ENCODE measurements at regions not wholly inside any gene's neighbourhood (a gene's known extent, or its start where the extent isn't known, plus 50 kb on each side); places are given as distances from the start of the nearest gene placed in this dataset.

- no peaks in the 10 kb centered on the region for H3K9me3 ChIP-seq (ENCODE audit: low read length)
- H3K27ac ChIP-seq (ENCODE audit: low read depth, low read length, poor library complexity, severe bottlenecking) = no peak overlapping the region
- TF ChIP-seq CTCF (IDR thresholded peaks at IDR 0.05; ENCODE audit: low read length) (no peak), EZH2 (IDR thresholded peaks at IDR 0.05; ENCODE audit: borderline replicate concordance, low read length) (no peak)
- no peak overlapping the region for H2AFZ ChIP-seq (ENCODE audit: low read length)
- H3K9me2 ChIP-seq (ENCODE audit: low read depth, low read length) = no peaks in the 10 kb centered on the region
- no peaks in the 10 kb centered on the region for H3F3A ChIP-seq (ENCODE audit: insufficient read depth, low read length)
- H3K27me3 ChIP-seq (ENCODE audit: insufficient read depth, low read length) = no peaks in the 10 kb centered on the region
- no peaks in the 10 kb centered on the region for H3K4me1 ChIP-seq (ENCODE audit: insufficient read depth, low read length, severe bottlenecking)
- no peak overlapping the region for H3K4me3 ChIP-seq (ENCODE audit: low read depth, low read length, poor library complexity, severe bottlenecking)
- H4K20me1 ChIP-seq (ENCODE audit: insufficient read depth, low read length) = no peaks in the 10 kb centered on the region
- H3K9ac ChIP-seq (ENCODE audit: low read length) = no peak overlapping the region
- no peak overlapping the region for H3K4me2 ChIP-seq (ENCODE audit: low read length)
- no peaks in the 10 kb centered on the region for H3K36me3 ChIP-seq (ENCODE audit: insufficient read depth, low read length)
- H3K79me2 ChIP-seq (ENCODE audit: insufficient read depth, low read length) = no peaks in the 10 kb centered on the region
These were observed 102.4 kb upstream of the TMEM132C start for GRCh38 chr12:128164533-128164932.

GRCh38 chr12:128165387-128165786 is 101.6 kb upstream of the TMEM132C start:
- Histone ChIP-seq H3K36me3 (ENCODE audit: insufficient read depth, low read length) (no peaks in the 10 kb centered on the region), H3K27me3 (ENCODE audit: insufficient read depth, low read length) (no peaks in the 10 kb centered on the region), H3K4me2 (ENCODE audit: low read length) (no peak overlapping the region), H3K4me3 (ENCODE audit: low read depth, low read length, poor library complexity, severe bottlenecking) (no peak overlapping the region), H3K9me2 (ENCODE audit: low read depth, low read length) (no peaks in the 10 kb centered on the region), H3K9me3 (ENCODE audit: low read length) (no peaks in the 10 kb centered on the region), H4K20me1 (ENCODE audit: insufficient read depth, low read length) (no peaks in the 10 kb centered on the region), H3K79me2 (ENCODE audit: insufficient read depth, low read length) (no peaks in the 10 kb centered on the region), H3F3A (ENCODE audit: insufficient read depth, low read length) (no peaks in the 10 kb centered on the region), H3K9ac (ENCODE audit: low read length) (no peak overlapping the region), H3K27ac (ENCODE audit: low read depth, low read length, poor library complexity, severe bottlenecking) (no peak overlapping the region), H3K4me1 (ENCODE audit: insufficient read depth, low read length, severe bottlenecking) (no peaks in the 10 kb centered on the region), H2AFZ (ENCODE audit: low read length) (no peak overlapping the region)
- TF ChIP-seq EZH2 (IDR thresholded peaks at IDR 0.05; ENCODE audit: borderline replicate concordance, low read length) = no peak
- TF ChIP-seq CTCF (IDR thresholded peaks at IDR 0.05; ENCODE audit: low read length) = no peak

GRCh38 chr12:128168273-128168672 is 98.7 kb upstream of the TMEM132C start:
- Histone ChIP-seq H4K20me1 (ENCODE audit: insufficient read depth, low read length) (no peaks in the 10 kb centered on the region), H2AFZ (ENCODE audit: low read length) (no peak overlapping the region), H3K79me2 (ENCODE audit: insufficient read depth, low read length) (no peaks in the 10 kb centered on the region), H3K36me3 (ENCODE audit: insufficient read depth, low read length) (no peaks in the 10 kb centered on the region), H3K27me3 (ENCODE audit: insufficient read depth, low read length) (no peaks in the 10 kb centered on the region), H3K9me3 (ENCODE audit: low read length) (no peaks in the 10 kb centered on the region), H3K27ac (ENCODE audit: low read depth, low read length, poor library complexity, severe bottlenecking) (no peak overlapping the region), H3K4me2 (ENCODE audit: low read length) (no peak overlapping the region), H3K9me2 (ENCODE audit: low read depth, low read length) (no peaks in the 10 kb centered on the region), H3K4me1 (ENCODE audit: insufficient read depth, low read length, severe bottlenecking) (no peaks in the 10 kb centered on the region), H3K4me3 (ENCODE audit: low read depth, low read length, poor library complexity, severe bottlenecking) (no peak overlapping the region), H3K9ac (ENCODE audit: low read length) (no peak overlapping the region), H3F3A (ENCODE audit: insufficient read depth, low read length) (no peaks in the 10 kb centered on the region)
- TF ChIP-seq CTCF (IDR thresholded peaks at IDR 0.05; ENCODE audit: low read length) = no peak
- no peak for TF ChIP-seq EZH2 (IDR thresholded peaks at IDR 0.05; ENCODE audit: borderline replicate concordance, low read length)
